ENCODE measurements at regions not wholly inside any gene's neighbourhood (a gene's known extent, or its start where the extent isn't known, plus 50 kb on each side); places are given as distances from the start of the nearest gene placed in this dataset.

DNA sequence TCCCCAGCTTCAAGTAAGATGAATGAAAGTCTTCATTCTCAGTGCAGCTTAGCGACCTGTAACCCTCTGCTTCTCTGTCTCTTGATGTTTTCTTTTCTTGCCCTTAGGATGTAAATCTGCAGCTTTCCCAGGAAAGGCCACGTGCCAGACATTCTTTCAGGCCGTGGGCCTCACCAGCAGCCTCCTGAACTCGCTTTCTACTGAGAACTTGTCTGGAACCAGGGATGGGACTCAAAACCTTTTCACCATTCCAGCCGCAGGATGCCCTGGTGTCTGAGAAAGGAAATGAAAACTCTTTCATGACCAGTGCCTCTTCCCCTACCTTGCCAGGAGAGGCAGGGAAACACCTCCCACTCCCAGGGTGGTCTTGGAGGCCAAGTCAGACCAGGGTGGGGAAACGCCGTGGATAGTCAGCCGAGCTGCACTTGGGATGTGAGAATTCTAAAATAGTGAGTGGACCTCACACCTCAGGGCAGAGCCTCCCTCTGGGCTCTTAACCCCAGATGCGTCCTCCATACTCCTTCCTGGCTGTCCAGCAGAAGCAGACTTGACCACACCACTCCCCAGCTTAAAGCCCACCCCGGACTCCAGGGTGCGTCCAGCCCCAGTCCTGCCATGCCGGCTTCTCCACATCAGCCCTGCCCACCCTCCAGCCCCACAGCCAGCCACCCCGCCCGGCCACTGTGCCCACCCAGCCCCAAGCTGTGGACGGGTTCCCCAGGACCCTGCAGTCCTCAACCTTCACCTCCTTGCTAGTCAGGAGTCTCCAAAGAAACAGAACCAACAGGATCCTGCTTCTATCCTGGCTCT lies 115.5 kb downstream of the TWIST2 start:
- DNase-seq (ENCODE audit: low read depth in 2 of 2): no peak

DNA sequence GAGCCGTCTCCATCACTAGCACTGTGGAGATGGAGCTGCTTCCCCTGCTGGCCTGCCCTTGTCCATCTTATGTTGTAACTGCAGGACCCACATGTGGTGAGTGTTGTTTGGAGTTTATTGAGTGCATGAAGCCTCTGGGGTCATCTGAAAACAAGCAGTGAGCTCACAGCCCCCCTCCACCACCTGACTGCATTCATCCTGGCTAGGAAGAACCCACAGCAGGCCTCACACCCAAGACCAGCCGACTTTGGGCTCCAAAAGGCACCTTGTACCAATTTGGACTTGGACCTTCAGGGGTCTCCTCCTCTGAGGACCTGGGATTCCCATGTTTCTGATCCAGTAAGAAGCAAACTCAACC lies 116.1 kb downstream of the TWIST2 start:
- no peak for DNase-seq (ENCODE audit: low read depth in 2 of 2)

DNA sequence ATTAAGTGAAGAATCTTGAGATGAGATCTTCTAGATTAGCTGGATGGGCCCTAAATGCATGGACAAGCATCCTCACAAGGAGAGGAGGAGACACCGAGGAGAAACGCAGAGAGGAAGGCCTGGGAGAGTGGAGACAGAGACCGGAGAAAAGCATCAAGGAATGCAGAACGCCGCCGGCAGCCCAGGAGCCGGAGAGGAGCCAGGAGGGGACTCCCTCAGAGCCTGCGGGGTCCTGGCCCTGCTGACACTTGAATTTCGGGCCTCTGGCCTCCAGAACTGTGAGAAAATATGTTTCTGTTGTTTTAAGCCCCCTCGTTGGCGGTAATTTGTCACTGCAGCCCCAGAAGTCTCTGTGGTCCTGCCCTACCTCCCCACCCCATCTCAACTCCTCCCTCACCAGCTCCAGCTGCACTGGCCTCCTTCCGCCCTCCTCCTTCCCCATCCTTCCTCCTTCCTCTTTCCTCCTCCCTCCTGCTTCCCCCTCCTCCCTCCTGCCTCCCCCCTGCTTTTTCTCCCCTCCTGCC lies 116.7 kb downstream of the TWIST2 start:
- no peak for DNase-seq (ENCODE audit: low read depth in 2 of 2)

DNA sequence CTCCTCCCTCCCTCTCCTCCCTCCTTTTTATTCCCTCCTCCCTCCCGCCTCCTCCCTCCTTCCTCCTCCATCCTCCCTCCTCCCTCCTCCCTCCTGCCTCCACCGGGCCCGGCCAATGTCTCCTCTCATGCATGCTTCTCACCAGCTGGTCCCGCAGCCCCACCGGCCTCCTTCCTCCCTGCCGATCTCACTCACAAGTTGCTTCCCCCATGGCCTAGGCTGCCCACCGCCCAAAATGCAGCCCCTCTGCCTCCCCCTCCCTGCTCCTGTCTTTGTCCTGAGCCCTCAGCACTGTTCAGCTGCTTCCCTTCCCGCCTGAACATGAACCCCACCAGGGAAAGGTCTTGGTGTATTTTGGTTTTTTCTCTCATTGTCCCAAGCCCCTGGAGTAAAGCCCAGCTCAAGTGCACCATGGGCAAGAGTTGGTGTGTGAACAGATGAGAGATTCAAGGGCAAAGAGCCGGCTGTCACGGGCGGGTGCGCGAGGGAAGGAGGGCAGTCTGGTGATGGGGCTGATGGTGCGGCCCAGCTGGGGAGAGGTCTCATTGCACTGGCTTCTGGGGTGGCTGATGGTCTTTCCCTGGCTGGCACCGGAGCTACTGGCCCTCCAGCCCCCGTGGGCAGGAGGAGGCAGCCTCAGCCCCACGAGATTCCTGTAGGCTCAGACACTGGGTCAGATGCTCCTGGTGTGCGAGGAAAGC lies 117.6 kb downstream of the TWIST2 start:
- DNase-seq (ENCODE audit: low read depth in 2 of 2): no peak

DNA sequence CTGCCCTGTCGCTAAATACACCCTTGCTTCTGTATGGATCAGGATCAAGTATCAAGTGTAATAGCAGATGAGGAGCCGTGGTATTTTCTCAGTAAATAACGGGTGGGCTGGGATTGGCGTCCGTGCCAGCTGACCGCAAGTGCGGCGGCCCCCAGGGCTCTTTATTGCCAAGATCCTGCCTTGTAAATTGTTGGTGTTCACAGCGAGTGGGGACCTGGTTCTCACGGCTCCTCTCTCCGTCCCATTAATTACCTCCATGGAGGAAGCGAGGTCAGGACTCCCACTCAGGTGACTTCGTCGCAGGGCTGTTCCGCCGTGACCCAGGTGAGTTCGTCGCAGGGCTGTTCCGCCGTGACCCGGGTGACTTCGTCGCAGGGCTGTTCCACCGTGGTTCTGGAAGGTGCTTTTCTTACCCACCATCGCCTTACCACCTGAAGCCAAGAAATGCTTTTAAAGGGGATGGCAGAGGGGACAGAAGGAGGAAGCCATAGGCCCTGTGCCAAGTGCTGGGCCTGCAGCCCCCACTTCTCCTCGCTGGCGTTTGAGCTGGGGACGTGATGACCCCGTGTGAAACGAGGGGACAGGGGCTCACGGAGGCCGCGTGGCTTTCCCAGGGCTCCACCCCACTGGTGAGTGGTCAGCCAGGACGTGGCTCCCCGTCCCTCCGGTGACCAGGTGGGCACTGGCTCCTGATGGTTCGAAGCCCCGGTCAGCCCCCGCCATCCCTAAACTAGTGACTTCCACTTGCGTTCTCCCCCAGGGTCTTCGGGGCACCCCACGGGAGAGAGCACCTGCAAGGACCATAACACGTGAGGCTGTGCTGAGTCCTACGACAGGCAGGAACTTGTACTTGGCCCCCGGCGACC lies 118.4 kb downstream of the TWIST2 start:
- DNase-seq (ENCODE audit: low read depth in 2 of 2): no peak

DNA sequence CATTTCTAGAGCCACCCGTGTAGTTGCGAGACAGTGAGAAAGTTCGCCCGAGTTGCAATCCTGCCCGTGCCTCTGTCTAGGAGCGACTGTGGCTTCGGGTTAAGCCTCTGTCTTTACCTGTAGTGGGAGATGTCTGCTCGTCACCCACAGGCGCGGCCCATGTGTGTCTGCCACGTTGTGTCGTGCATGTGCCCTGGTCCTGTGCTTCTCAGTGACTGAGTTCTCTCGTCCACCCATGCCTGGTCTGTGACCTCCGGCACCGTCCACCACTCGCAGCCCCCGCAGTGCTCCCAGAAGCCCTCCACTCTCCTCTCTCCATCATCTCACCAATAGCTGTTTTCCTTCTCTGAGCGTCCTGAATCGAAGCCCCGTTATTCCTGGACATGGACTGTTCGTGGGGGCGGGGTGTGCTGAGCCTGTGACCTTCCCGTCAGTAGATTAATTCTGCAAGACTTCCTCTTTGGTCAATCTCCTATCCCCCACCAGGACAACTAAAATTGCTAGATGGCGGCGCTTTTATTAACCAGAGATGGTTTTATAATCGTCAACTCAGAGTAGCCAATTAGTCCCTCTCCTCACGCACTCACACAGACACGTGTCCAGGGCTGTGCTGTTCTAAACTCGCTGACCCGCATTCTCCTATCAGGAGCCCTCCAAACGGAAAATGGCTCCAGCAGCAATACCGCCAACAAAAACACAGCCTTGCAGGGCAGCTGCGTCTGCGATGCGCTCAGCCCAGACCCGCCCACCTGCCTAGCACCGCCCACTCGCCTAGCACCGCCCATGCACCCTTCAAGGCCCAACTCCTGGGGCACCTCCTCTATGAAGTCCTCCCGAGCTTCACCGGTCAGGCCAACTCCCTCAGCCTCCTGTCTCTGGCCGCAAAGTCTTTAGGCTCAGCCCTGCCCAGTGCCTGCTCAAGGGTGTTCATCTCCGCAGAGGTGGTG lies 119.4 kb downstream of the TWIST2 start:
- no peak for DNase-seq (ENCODE audit: low read depth in 2 of 2)

DNA sequence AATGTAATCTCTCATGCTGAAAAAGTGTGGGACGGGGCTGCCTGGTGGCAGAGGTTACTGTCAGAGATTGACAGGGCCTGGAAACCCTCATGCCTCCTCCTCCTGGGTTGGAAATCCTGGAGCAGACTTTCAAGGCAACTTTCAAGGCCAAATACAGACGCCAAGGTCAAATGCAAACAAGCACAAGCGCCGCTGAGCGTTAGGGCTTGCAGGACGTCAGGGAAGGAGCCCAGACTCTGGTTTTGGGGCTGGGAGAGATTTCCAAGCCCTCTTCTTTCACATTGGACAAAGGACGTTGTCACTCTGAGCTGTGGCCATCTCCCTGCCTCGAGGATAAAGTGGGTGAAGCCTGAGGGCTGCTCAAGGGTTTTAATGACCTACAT lies 120.1 kb downstream of the TWIST2 start:
- no peak for DNase-seq (ENCODE audit: low read depth in 2 of 2)

DNA sequence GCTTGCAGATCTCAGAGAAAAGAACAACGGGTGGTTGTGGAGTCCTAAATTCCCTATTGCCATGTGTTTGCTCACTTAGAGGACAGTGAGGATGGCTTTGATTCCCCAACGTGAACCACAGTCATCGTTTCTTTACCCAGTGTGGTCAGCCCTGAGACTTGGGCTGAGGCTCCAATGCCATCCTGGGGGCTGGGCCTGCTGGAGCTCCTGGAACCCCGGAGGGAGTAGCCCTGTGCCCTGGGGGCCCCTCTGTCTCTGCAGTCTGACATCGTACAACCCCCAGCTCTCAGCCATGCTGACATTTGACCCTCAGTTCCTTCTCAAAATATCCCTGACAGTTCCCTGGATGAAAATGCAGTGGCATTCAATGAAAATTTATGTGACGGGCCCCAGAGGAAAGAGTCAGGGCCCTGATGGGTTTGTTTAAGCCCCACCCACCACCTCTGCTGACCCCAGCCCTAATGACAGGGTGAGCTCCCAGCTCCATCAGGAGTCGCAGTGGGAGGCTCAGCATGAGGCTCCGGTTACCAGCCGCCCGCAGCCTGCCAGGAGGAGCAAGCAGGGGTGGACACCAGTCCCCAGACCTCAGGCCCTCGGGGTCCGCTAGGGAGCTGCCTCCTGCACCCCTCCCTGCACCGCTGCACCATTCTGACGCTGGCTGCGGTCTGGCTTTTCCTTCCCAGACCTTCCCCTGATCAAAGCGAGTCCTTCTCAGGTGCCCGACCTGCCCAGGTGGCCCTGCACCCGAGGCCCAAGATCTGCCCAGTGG lies 120.9 kb downstream of the TWIST2 start:
- no peak for DNase-seq (ENCODE audit: low read depth in 2 of 2)

DNA sequence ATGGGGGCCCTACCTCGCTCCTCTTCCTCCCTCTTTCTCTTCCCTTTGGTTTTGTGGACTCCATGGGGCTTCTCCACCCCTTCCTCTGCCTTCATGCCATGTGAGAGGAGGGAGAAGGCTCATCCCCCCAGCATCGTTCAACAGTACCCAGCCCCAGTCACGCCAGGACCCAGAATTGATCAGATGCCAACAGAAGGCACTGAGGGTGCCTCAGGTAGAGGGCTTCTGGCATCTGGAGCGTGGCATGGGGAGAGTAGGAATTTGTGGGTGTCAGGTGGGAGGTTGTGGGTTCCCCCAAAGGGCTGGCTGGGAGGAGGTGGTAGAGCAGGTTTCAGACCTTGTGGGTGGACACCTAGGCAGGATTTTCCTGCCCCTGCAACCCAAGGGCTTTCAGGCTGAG lies 122.0 kb downstream of the TWIST2 start:
- DNase-seq (ENCODE audit: low read depth in 2 of 2): no peak

DNA sequence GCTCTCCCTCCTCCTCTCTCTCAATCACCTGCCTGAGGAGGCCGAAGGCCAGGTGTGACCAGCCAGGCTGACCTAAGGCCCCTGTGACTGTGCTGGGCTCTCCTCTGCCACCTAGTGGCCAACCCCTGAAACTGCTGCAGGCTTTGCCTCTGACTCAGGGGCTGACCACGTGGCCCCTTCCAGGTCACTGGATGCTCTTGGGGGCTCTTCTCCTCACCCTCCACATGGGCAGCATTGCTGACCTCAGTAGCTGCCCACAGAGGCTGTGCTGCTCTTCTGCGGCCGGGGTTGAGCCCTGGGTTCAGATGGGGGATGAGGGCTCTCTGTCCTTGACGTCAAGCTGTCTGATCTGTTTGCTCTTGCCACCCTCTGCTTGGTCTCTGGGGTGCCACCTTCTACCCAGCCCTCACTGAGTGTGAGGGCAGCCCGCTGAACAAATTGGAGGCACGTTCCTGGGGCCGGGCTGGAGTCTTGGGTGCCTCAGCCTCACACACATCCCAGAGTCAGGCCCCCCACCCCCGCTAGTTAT lies 122.7 kb downstream of the TWIST2 start:
- DNase-seq (ENCODE audit: low read depth in 2 of 2): peak; percentile 6 to 18

DNA sequence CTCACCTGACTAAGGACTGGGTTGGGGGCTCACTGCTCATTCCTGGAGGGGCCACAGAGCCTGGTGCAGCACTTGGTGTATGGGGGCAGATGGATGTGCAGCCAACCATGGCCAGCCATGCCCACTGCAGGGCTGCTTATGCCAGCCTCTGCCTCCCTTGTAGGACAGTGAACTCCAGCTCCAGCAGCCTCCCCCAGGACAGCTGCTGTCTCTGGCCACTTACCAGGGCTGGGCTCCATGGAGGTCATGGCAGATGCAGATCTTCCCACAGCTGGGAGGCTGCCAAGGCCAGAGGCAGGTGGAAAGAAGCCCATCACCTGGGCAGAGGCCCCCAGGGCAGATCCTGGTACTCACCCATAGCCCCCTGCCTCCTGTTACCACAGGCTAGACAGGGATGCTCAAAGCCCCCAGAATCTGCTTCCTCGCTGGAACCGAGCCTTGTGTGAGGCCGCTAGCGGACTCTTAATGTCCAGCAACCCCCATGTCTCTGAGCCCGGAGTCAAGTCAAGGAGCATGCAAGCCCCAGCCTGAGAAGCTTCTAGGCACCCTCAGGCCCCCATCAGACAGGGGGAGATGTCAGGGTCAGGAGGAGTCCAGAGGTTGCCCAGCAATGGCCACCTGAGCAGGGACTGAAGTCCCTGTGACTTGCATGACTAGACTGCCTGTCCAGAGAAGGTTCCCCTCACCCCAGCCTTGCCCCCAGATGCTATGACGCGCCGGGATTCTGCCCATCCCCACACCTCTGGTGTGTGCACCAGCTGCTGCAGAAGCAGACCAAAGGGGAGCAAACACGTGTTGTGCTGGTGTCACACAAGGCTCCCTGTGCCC lies 123.6 kb downstream of the TWIST2 start:
- no peak for DNase-seq (ENCODE audit: low read depth in 2 of 2)

DNA sequence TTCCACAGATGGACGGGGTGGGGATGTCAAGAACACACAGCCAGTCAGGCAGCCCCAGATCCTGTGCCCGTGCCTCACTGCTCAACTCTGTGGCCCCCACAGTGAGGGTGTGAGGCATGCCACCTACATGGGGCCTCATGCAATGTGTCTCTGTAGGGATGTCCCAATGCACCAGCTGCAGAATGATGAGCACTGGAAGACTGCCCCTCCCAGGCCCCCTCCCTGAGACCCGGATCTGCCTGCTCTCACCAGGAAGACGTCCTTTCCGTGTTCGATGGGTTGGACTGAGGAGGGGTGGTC lies 124.2 kb downstream of the TWIST2 start:
- DNase-seq (ENCODE audit: low read depth in 2 of 2): no peak

DNA sequence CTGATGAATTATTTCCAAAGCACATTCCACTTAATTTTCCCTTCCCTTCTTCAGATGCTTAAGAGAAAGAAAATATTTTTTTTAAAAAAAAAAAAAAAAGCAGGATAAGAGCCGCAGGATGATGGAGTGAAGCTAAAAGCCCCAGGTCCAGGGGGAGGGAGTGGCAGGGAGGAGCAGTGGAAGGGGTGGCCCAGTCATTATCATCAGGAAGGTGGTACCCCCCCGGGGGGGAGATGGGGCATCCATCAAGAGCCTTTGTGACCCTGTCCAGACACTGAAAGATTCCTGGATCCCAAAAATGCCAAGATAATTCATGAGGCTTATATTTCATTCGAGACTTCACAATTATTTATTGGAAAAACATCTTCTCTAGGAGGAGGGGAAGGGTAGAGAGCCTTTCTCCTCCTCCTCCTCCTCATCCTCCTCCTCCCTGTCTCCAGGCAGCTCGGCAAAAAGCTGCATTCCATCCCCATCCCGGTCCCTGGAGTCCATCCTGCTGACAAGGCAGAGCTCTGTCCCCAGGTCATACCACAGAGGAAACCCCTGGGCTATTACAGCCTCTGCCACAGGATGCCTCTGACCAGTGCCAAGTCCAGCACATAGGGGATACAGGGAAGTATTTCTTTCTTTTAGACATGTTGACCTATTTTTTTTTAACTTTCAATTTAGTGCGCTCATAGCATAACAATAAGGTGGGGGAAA lies 125.3 kb downstream of the TWIST2 start:
- no peak for DNase-seq (ENCODE audit: low read depth in 2 of 2)

DNA sequence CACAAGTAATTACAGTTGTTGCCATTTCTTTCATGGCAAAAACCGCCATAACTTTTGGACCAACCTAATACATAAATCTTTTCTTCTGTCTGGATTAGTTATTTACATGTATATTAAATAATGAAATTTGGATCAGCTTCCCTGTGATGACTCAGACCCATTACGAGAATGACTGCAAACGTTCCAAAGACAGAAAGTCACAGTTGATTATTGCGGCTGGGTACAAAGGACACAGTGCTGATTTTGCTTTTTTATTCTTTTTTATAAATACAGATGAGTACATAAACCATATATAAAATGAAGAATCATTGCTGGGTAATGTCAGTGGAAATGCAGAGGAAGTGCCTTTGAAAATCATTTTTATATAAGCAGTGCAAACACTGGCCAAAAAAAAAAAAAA lies 126.2 kb downstream of the TWIST2 start:
- DNase-seq (ENCODE audit: low read depth in 2 of 2): no peak

DNA sequence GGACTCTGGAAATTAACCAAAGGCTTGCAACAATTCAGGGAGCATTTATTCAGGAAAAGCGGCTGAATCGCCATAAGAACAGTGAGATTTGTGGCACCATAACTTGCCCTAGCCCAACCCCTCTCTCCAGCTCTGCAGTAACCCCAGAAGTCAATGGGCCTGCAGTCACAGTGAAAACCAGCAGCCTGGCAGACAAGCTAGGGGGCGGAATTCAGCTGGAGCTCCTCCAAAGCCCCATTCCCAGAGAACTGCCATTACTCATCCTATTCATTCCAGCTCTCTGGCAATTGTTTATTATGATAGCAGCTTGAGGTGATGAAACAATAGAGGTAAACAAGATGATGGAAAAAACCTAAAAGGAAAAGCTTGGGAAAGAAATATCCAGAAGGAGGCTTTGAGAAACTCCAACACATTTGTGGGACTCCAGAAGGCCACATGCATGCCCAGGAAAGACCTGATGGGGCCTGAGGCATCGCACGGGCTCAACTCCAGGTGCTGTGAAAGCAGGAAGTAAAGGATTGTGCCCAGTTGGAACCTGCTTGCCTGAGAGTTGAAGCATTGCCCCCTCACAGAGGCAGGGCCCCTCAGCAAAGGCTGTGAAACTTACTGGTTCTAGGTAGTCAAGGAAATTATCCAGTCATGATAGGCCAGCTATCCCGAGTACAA lies 126.7 kb downstream of the TWIST2 start:
- no peak for DNase-seq (ENCODE audit: low read depth in 2 of 2)

DNA sequence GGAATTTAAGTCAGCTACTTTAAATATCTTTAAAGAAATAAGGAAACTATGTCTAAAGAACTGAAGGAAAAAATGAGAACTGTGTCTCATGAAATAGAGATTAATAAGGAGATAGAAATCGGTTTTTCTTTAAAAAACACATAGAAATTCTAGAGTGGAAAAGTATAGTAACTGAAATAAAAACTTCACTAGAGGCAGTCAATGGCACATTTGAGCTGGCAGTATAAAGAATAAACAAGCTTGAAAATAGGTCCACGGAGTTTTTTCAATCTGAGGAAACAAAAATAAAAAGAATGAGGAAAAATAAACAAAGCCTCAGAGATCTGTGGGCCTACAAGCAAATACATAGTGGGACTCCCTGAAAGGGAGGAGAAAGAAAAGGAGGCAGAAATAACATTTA lies 127.5 kb downstream of the TWIST2 start:
- DNase-seq (ENCODE audit: low read depth in 2 of 2): no peak

DNA sequence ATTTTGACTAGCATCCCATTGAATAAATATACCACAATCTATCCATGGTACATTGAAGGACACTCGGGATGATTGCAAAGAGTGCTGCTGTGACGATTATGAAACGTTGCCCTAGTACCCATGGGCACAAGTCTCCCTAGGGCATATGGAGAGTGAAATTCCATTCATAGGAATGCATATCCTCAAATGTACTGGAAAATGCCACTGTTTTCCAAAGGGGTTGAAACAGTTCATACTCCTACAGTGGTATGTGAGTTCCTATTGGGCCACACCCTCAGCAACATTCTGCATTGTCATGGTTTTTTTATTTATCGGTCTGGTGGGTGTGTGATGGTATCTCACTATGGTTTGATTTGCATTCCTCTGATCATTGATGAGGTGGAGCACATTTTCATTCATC lies 130.6 kb downstream of the TWIST2 start:
- no peak for DNase-seq (ENCODE audit: low read depth in 2 of 2)

DNA sequence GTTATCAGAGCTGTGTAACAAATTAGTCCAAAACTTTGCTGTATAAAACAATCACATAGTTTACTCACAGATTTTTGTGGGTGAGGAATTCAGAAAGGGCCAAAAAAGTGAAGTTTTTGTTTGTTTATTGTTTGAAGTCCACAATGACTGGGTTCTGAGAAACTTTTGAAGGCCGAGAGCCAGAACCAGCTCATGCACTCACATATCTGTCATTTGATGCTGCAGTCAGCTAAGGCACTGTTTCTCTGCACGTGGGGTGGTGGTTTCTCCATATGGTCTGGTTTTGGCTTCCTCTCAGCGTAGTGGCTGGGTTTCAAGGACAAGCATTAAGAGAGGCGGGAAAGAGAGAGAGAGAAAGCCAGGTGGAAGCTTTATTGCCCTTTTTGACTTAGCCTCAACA lies 131.8 kb downstream of the TWIST2 start:
- DNase-seq (ENCODE audit: low read depth in 2 of 2): no peak

Data from activated CD4-positive, alpha-beta T cell treated with anti-CD3 and anti-CD28 coated beads for 24 hours (primary cell).